ENCODE measurements at regions not wholly inside any gene's neighbourhood (a gene's known extent, or its start where the extent isn't known, plus 50 kb on each side); places are given as distances from the start of the nearest gene placed in this dataset.

GRCh38 chr5:89299998-89300397 lies 417.0 kb upstream of the MEF2C start:
- intact Hi-C loops (cut with DNase I), result no loop called here
- no peak for ATAC-seq (ENCODE audit: low FRiP score)

GRCh38 chr5:89297066-89297465 lies 414.1 kb upstream of the MEF2C start:
- no peaks in the 10 kb centered on the region for H3K4me1 ChIP-seq (ENCODE audit: control insufficient read depth in 1 of 2, insufficient read depth in 2 of 2, low read length in 2 of 2)
- WGBS, 2 donors, result 89 to 98% methylated on average over 1 of the region's 1 CpG
- ATAC-seq (ENCODE audit: low FRiP score) (no peak), DNase-seq (no peak)
- no peaks in the 10 kb centered on the region for H3K9me3 ChIP-seq (ENCODE audit: control insufficient read depth, low read length)
- H3K27ac ChIP-seq (ENCODE audit: low read depth in 1 of 2, low read length in 2 of 2), result no peak overlapping the region
- intact Hi-C loops (cut with DNase I), result no loop called here
- no peaks in the 10 kb centered on the region for H3K27me3 ChIP-seq (ENCODE audit: control insufficient read depth in 1 of 2, insufficient read depth in 2 of 2, low read length in 1 of 2)
- H3K36me3 ChIP-seq (ENCODE audit: control insufficient read depth in 1 of 2, insufficient read depth in 2 of 2, low read length in 1 of 2), result no peaks in the 10 kb centered on the region
- no peak overlapping the region for H3K4me3 ChIP-seq (ENCODE audit: low read length in 2 of 2)

More at GRCh38 chr5:89299998-89300397, 417.0 kb upstream of the MEF2C start:
- WGBS, 2 donors, result 88 to 94% methylated on average over 2 of the region's 2 CpGs
- H3K36me3 ChIP-seq (ENCODE audit: control insufficient read depth in 1 of 2, insufficient read depth in 2 of 2, low read length in 1 of 2), result no peaks in the 10 kb centered on the region
- H3K4me3 ChIP-seq (ENCODE audit: low read length in 2 of 2), result no peak overlapping the region
- no peaks in the 10 kb centered on the region for H3K9me3 ChIP-seq (ENCODE audit: control insufficient read depth, low read length)
- DNase-seq, result no peak
- no peaks in the 10 kb centered on the region for H3K4me1 ChIP-seq (ENCODE audit: control insufficient read depth in 1 of 2, insufficient read depth in 2 of 2, low read length in 2 of 2)
- no peak overlapping the region for H3K27ac ChIP-seq (ENCODE audit: low read depth in 1 of 2, low read length in 2 of 2)
- H3K27me3 ChIP-seq (ENCODE audit: control insufficient read depth in 1 of 2, insufficient read depth in 2 of 2, low read length in 1 of 2), result no peaks in the 10 kb centered on the region

GRCh38 chr5:89293810-89294209 lies 410.8 kb upstream of the MEF2C start:
- Histone ChIP-seq H3K4me1 (ENCODE audit: control insufficient read depth in 1 of 2, insufficient read depth in 2 of 2, low read length in 2 of 2) (no peaks in the 10 kb centered on the region), H3K9me3 (ENCODE audit: control insufficient read depth, low read length) (no peaks in the 10 kb centered on the region), H3K36me3 (ENCODE audit: control insufficient read depth in 1 of 2, insufficient read depth in 2 of 2, low read length in 1 of 2) (no peaks in the 10 kb centered on the region), H3K4me3 (ENCODE audit: low read length in 2 of 2) (no peak overlapping the region), H3K27ac (ENCODE audit: low read depth in 1 of 2, low read length in 2 of 2) (no peak overlapping the region), H3K27me3 (ENCODE audit: control insufficient read depth in 1 of 2, insufficient read depth in 2 of 2, low read length in 1 of 2) (no peaks in the 10 kb centered on the region)
- WGBS, 2 donors, result 71 to 75% methylated on average over 2 of the region's 2 CpGs
- intact Hi-C loops (cut with DNase I), result no loop called here
- DNase-seq (no peak), ATAC-seq (ENCODE audit: low FRiP score) (peak; percentile 63)

- intact Hi-C loops (cut with DNase I), result no loop called here
- Histone ChIP-seq H3K4me1 (ENCODE audit: control insufficient read depth in 1 of 2, insufficient read depth in 2 of 2, low read length in 2 of 2) (no peaks in the 10 kb centered on the region), H3K27ac (ENCODE audit: low read depth in 1 of 2, low read length in 2 of 2) (no peak overlapping the region), H3K4me3 (ENCODE audit: low read length in 2 of 2) (no peak overlapping the region), H3K9me3 (ENCODE audit: control insufficient read depth, low read length) (no peaks in the 10 kb centered on the region), H3K36me3 (ENCODE audit: control insufficient read depth in 1 of 2, insufficient read depth in 2 of 2, low read length in 1 of 2) (no peaks in the 10 kb centered on the region), H3K27me3 (ENCODE audit: control insufficient read depth in 1 of 2, insufficient read depth in 2 of 2, low read length in 1 of 2) (no peaks in the 10 kb centered on the region)
- DNase-seq, result no peak
- 87 to 90% methylated on average over 2 of the region's 2 CpGs for WGBS, 2 donors
- ATAC-seq (ENCODE audit: low FRiP score), result no peak
Measured at GRCh38 chr5:89292487-89292886, 409.5 kb upstream of the MEF2C start.

- ATAC-seq (ENCODE audit: low FRiP score), result no peak
Measured at GRCh38 chr5:89289604-89290003, 406.6 kb upstream of the MEF2C start.

GRCh38 chr5:89287964-89288363 lies 405.0 kb upstream of the MEF2C start:
- no peak overlapping the region for H3K4me3 ChIP-seq (ENCODE audit: low read length in 2 of 2)
- H3K36me3 ChIP-seq (ENCODE audit: control insufficient read depth in 1 of 2, insufficient read depth in 2 of 2, low read length in 1 of 2), result no peaks in the 10 kb centered on the region
- no peak overlapping the region for H3K27ac ChIP-seq (ENCODE audit: low read depth in 1 of 2, low read length in 2 of 2)
- DNase-seq, result no peak
- H3K9me3 ChIP-seq (ENCODE audit: control insufficient read depth, low read length), result no peaks in the 10 kb centered on the region
- no peaks in the 10 kb centered on the region for H3K27me3 ChIP-seq (ENCODE audit: control insufficient read depth in 1 of 2, insufficient read depth in 2 of 2, low read length in 1 of 2)
- H3K4me1 ChIP-seq (ENCODE audit: control insufficient read depth in 1 of 2, insufficient read depth in 2 of 2, low read length in 2 of 2), result no peaks in the 10 kb centered on the region
- ATAC-seq (ENCODE audit: low FRiP score), result no peak
- intact Hi-C loops (cut with DNase I), result no loop called here

More at GRCh38 chr5:89289604-89290003, 406.6 kb upstream of the MEF2C start:
- DNase-seq, result no peak
- intact Hi-C loops (cut with DNase I), result no loop called here
- 21 to 26% methylated on average over 3 of the region's 3 CpGs for WGBS, 2 donors
- Histone ChIP-seq H3K9me3 (ENCODE audit: control insufficient read depth, low read length) (no peaks in the 10 kb centered on the region), H3K4me1 (ENCODE audit: control insufficient read depth in 1 of 2, insufficient read depth in 2 of 2, low read length in 2 of 2) (no peaks in the 10 kb centered on the region), H3K4me3 (ENCODE audit: low read length in 2 of 2) (no peak overlapping the region), H3K27ac (ENCODE audit: low read depth in 1 of 2, low read length in 2 of 2) (no peak overlapping the region), H3K27me3 (ENCODE audit: control insufficient read depth in 1 of 2, insufficient read depth in 2 of 2, low read length in 1 of 2) (no peaks in the 10 kb centered on the region), H3K36me3 (ENCODE audit: control insufficient read depth in 1 of 2, insufficient read depth in 2 of 2, low read length in 1 of 2) (no peaks in the 10 kb centered on the region)

- Histone ChIP-seq H3K4me1 (ENCODE audit: control insufficient read depth in 1 of 2, insufficient read depth in 2 of 2, low read length in 2 of 2) (peaks cover 4 to 7% of the 10 kb centered on the region in 2 donors), H3K36me3 (ENCODE audit: control insufficient read depth in 1 of 2, insufficient read depth in 2 of 2, low read length in 1 of 2) (no peaks in the 10 kb centered on the region), H3K4me3 (ENCODE audit: low read length in 2 of 2) (no peak overlapping the region), H3K27ac (ENCODE audit: low read depth in 1 of 2, low read length in 2 of 2) (no peak overlapping the region), H3K9me3 (ENCODE audit: control insufficient read depth, low read length) (no peaks in the 10 kb centered on the region), H3K27me3 (ENCODE audit: control insufficient read depth in 1 of 2, insufficient read depth in 2 of 2, low read length in 1 of 2) (no peaks in the 10 kb centered on the region)
- 97 to 99% methylated on average over 3 of the region's 3 CpGs for WGBS, 2 donors
- ATAC-seq (ENCODE audit: low FRiP score) (no peak), DNase-seq (no peak)
- intact Hi-C loops (cut with DNase I), result no loop called here
Measured at GRCh38 chr5:89286320-89286719, 403.3 kb upstream of the MEF2C start.

- no peaks in the 10 kb centered on the region for H3K27me3 ChIP-seq (ENCODE audit: control insufficient read depth in 1 of 2, insufficient read depth in 2 of 2, low read length in 1 of 2)
- no peaks in the 10 kb centered on the region for H3K36me3 ChIP-seq (ENCODE audit: control insufficient read depth in 1 of 2, insufficient read depth in 2 of 2, low read length in 1 of 2)
- WGBS, 2 donors, result 95 to 96% methylated on average over 3 of the region's 3 CpGs
- no peak overlapping the region for H3K27ac ChIP-seq (ENCODE audit: low read depth in 1 of 2, low read length in 2 of 2)
- H3K4me1 ChIP-seq (ENCODE audit: control insufficient read depth in 1 of 2, insufficient read depth in 2 of 2, low read length in 2 of 2), result peaks cover 4 to 7% of the 10 kb centered on the region in 2 donors
- ATAC-seq (ENCODE audit: low FRiP score) (no peak), DNase-seq (no peak)
- H3K9me3 ChIP-seq (ENCODE audit: control insufficient read depth, low read length), result no peaks in the 10 kb centered on the region
- intact Hi-C loops (cut with DNase I), result no loop called here
- H3K4me3 ChIP-seq (ENCODE audit: low read length in 2 of 2), result no peak overlapping the region
Measured at GRCh38 chr5:89283728-89284493, 400.9 kb upstream of the MEF2C start.
